GM19372 (cell line): ENCODE measurements at regions not wholly inside any gene's neighbourhood (a gene's known extent, or its start where the extent isn't known, plus 50 kb on each side); places are given as distances from the start of the nearest gene placed in this dataset.
A peak's percentile ranks its signal among the peaks of the same experiment; 100 is the strongest.

Source experiments
- ATAC-seq: cut with Tn5 transposase; IDR thresholded peaks from one replicate; pipeline ENCODE4 v1.9.1; 2021; ENCODE audit warnings: mild to moderate bottlenecking, low read depth, moderate library complexity; ENCODE audit not compliant: unreplicated experiment

DNA sequence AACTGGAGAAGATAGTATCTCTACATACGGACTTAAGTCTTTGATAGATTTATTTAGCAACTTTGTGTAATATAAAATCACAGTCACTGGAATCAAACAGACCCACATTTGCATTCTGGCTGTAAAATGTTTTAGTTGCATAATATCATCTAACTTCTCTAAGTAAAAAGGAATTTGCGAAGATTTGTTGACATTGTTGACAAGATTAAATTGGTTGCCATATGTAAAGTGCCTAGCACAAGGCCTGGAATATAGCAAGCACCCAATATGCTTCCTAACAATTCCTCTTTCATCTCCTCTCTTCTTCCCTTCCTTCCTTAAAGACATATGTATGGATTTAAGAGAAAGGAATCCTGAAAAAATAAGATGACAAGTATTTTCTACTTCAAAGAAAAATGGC, 295.4 kb upstream of the PPFIA2 start:
- ATAC-seq = no peak

DNA sequence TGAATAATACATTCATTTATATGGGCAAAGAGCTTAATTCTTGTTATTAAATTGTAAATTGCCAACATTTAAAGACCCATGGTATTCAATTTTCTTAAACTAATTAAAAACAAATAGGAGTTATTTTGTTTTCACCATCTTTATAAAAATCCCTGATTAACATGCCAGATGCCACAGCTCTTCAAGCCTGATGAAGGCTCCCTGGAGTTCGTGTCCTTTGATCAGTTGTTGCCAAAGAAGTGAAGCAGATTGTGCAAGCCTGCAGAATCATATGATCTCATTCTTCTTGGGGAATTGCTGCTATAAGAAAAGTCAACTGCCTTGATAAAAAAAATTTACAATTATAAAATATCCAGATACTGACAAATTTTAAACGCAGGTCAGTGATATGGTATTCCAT, 288.3 kb upstream of the PPFIA2 start:
- no peak for ATAC-seq

GRCh38 chr12:82040987-82041743, 282.0 kb upstream of the PPFIA2 start:
- ATAC-seq = no peak

GRCh38 chr12:82034769-82035168, 275.6 kb upstream of the PPFIA2 start:
- no peak for ATAC-seq

GRCh38 chr12:82029936-82030335, 270.8 kb upstream of the PPFIA2 start:
- no peak for ATAC-seq

DNA sequence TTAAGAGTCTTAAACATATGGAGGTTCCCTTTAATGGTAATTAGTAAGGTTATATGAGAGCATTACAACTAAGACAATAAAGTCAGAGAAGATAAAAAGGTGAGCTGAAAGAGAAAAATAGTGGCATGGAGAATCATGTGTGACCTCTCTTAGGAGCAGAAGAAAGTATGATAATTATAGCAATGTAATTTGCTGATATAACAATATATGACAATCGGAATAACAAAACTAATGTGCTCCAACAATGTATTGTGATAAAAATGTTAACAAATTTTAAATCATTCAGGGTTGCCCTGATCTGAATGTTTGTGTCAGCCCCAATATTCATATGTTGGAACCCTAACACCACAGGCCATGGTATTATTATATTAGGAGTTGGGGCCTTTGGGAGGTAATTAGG, 269.6 kb upstream of the PPFIA2 start:
- no peak for ATAC-seq

DNA sequence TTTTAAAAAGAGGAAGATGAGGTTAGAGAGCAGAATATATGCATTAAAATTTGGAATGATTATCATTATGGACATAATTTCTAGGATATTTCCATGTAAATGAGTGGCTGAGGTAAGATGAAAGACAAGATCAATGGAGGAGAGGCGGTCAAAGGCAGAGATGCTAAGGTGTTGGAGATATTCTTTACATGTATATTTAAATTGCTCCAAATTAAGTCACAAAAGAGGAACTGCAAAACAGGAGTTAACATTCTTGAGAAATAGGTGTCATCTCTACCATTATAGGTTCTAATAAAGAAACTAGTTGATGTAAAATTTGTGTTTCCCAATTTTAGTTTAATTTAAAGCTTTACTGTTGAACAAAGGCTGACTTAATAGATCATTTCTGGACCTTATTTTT, 268.5 kb upstream of the PPFIA2 start:
- ATAC-seq = no peak

- ATAC-seq = no peak
Measured at GRCh38 chr12:82025462-82025861, 266.3 kb upstream of the PPFIA2 start.

- ATAC-seq = no peak
Measured at GRCh38 chr12:82019533-82019932, 260.4 kb upstream of the PPFIA2 start.

DNA sequence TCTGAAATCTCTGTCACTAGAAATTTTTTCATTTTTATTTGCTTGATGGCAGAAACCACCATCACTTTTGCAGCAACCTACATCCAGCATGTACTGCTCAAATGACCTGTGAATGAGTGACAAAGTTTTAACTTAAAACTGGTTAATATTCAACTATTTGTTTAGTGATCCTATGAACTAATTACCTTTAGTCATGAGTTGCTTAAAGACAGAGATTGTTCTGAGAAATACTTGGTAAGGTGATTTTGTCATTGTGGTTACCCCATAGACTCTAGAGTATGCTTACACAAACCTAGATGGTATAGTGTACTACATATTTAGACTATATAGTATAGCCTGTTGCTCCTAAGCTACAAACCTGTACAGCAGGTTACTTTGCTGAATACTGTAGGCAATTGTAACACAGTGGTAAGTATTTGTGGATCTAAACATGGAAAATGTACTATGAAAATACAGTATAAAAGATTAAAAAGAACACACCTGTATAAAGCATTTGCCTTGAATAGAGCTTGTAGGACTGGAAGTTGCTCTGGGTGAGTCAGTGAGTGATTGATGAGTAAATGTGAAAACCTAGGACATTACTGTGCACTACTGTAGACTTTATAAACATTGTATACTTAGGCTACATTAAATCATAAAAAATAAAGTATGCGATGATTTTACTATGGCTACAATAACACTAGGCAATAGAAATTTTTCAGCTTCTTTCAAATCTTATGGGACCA, 256.6 kb upstream of the PPFIA2 start:
- peak; percentile 64 for ATAC-seq

- ATAC-seq = no peak
Measured at GRCh38 chr12:82012176-82012575, 253.0 kb upstream of the PPFIA2 start.

- no peak for ATAC-seq
Measured at GRCh38 chr12:82009524-82009923, 250.4 kb upstream of the PPFIA2 start.

GRCh38 chr12:82008251-82008650, 249.1 kb upstream of the PPFIA2 start:
- ATAC-seq = no peak

- no peak for ATAC-seq
Measured at GRCh38 chr12:81998761-81999378, 239.7 kb upstream of the PPFIA2 start.

GRCh38 chr12:81992461-81992860, 233.3 kb upstream of the PPFIA2 start:
- ATAC-seq = peak; percentile 66

DNA sequence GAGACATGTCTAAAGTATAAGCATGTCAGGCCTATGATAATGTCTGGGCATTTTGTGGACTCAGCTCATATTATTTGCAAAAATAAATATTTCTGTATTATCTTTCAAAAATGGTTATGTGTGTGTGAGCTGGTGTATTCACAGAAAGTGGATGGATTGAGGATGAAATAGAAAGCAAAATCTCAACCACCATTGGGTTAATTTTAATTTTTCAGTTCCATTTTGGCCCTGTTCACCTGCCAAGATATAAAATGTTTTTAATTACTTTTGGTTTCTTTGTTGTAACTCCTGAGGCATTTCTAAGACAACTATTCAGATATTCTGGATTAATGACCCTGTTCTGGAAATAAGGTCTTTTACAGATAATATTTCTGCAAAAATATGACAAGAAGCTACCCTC, 232.7 kb upstream of the PPFIA2 start:
- no peak for ATAC-seq

GRCh38 chr12:81988362-81988761, 229.2 kb upstream of the PPFIA2 start:
- ATAC-seq = no peak

GRCh38 chr12:81987371-81987770, 228.2 kb upstream of the PPFIA2 start:
- ATAC-seq = no peak

- no peak for ATAC-seq
Measured at GRCh38 chr12:81976661-81977060, 217.5 kb upstream of the PPFIA2 start.

- no peak for ATAC-seq
Measured at GRCh38 chr12:81974762-81975161, 215.6 kb upstream of the PPFIA2 start.

GRCh38 chr12:81968421-81968820, 209.3 kb upstream of the PPFIA2 start:
- ATAC-seq = no peak

GRCh38 chr12:81963636-81964035, 204.5 kb upstream of the PPFIA2 start:
- ATAC-seq = no peak
